Thymus (tissue), 11 donors: ENCODE measurements at regions not wholly inside any gene's neighbourhood (a gene's known extent, or its start where the extent isn't known, plus 50 kb on each side); places are given as distances from the start of the nearest gene placed in this dataset.

ENCODE experiments used
- DNase-seq, 9 donors: peaks; one replicate each; pipeline ENCODE4 v3.0.0-alpha.2; 2013; ENCODE audit warnings: low spot score in 9 of 9, low read depth in 6 of 9, missing footprints in 1 of 9
- H3K27ac ChIP-seq, 2 donors: one replicate each; pipeline ENCODE4 v1.5.1; 2013; ENCODE audit warnings: control low read depth in 1 of 2, low read depth in 1 of 2, low read length in 1 of 2, mild to moderate bottlenecking in 1 of 2, moderate library complexity in 1 of 2
- H3K27me3 ChIP-seq, 2 donors: one replicate each; pipeline ENCODE4 v1.5.1; 2013; ENCODE audit warnings: low read length in 1 of 2; ENCODE audit not compliant: control insufficient read depth in 2 of 2, insufficient read depth in 1 of 2
- H3K36me3 ChIP-seq, 2 donors: one replicate each; pipeline ENCODE4 v1.5.1; 2013; ENCODE audit warnings: low read length in 1 of 2, mild to moderate bottlenecking in 1 of 2, moderate library complexity in 1 of 2; ENCODE audit not compliant: control insufficient read depth in 2 of 2, insufficient read depth in 2 of 2
- H3K4me1 ChIP-seq, 2 donors: one replicate each; pipeline ENCODE4 v1.5.1; 2013; ENCODE audit warnings: low read length in 2 of 2; ENCODE audit not compliant: control insufficient read depth in 2 of 2, insufficient read depth in 2 of 2
- H3K4me3 ChIP-seq, 2 donors: one replicate each; pipeline ENCODE4 v1.5.1; 2013; ENCODE audit warnings: low read length in 2 of 2, control low read depth in 1 of 2, mild to moderate bottlenecking in 1 of 2
- H3K9me3 ChIP-seq, 2 donors: one replicate each; pipeline ENCODE4 v1.5.1; 2013; ENCODE audit warnings: low read length in 1 of 2, mild to moderate bottlenecking in 1 of 2; ENCODE audit not compliant: control insufficient read depth in 2 of 2, insufficient read depth in 1 of 2
- WGBS: extraction: QIAGEN DNeasy Blood & Tissue Kit; methylation state at CpG from one replicate; pipeline ENCODE4 v1.1.7; 2013; 5-methylcytosine and 5-hydroxymethylcytosine counted together
- donor health status: healthy.

DNA sequence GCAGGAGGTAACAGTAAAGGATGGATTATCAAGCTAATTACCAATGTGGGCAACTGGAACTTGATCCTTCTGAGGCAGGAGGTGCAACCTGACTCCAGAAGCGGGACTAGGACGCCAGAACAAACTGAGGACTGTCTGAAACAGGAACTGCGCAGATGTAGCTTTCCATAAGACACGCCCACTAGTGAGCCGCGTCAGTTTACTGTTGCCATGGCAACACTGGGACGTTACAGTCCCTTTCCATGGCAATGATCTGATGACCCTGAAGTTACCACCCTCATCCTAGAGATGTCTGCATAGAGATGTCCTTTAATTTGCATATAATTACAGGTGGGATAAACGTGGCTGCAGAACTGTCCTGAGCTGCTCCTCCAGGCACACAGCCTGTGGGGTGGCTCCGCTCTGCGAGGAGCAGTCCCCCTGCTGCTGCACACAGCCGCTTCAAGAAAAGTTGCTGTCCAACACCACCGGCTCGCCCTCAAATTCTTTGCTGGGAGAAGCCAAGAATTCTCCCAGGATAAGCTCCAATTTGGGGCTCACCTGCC, 816.6 kb downstream of the UQCRFS1 start:
- Histone ChIP-seq H3K4me1 (peaks cover 36 to 61% of the 10 kb centered on the region in 2 donors), H3K27ac (no peak overlapping the region), H3K36me3 (no peaks in the 10 kb centered on the region), H3K27me3 (no peaks in the 10 kb centered on the region), H3K9me3 (no peaks in the 10 kb centered on the region), H3K4me3 (no peak overlapping the region)
- 94% methylated on average over 13 of the region's 13 CpGs for WGBS
- DNase-seq = no peak

DNA sequence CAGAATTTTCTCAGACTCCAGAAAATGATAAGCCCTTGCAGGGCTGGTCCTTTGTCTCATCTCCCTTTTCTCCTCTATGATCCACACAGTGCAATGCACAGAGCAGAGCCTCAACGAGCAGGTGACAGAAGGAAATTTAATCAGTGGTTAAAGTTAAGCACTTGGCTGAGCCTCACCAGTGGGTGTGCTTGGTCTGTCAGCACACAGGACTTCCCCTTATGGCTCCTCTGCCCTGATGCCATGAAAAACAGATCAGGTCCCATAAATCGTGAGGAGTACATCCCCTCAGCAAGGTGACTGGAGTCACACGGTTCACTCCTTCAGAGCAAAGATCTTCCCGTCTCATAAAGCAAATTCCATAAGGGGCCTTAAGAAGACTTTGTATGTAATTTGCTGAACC, 818.2 kb downstream of the UQCRFS1 start:
- peak in 1 of 9 donors; percentile 39 for DNase-seq
- Histone ChIP-seq H3K9me3 (no peaks in the 10 kb centered on the region), H3K4me3 (no peak overlapping the region), H3K36me3 (no peaks in the 10 kb centered on the region), H3K27me3 (no peaks in the 10 kb centered on the region), H3K27ac (peak overlapping the region; percentile 38 to 98), H3K4me1 (peaks cover 35 to 57% of the 10 kb centered on the region in 2 donors)
- WGBS = 37% methylated on average over 4 of the region's 4 CpGs

DNA sequence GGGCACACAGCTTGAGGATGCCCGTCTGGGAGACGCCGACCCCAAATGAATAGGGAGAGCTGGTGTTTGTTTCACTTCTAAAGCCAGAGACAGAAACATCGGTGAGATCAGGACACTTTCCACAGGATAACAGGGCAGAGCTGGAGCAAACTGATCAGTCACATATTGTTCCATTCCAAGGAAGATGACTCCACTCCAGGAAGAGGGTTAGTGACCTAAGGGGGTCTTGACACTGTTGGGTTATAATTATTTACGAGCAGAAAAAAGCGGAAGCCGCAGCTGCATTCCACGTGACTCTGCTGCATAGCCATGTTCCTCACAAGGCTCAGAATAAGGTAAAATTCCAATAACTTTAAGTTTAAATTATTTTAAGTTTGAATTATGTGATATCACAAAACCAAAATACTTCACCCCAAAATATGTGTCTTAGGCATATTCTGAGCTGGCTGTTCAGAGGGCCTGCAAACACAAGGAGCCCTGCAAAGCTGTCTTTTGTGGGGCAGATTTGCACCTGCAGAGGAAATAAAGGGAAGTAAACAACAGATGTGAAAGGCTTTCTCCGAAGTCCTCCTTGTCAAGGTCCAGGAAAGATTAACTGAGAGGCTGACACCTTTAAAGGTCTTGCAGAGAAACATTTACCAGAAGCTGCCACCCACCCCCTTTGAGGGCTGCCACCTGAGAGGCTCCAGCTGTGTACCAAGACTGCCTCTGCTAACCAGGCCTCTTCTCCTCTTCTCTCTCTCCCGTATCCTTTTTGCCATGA, 819.2 kb downstream of the UQCRFS1 start:
- H3K4me3 ChIP-seq = peak overlapping the region; percentile 32 to 37
- H3K4me1 ChIP-seq = peaks cover 42 to 63% of the 10 kb centered on the region in 2 donors
- no peaks in the 10 kb centered on the region for H3K27me3 ChIP-seq
- no peaks in the 10 kb centered on the region for H3K36me3 ChIP-seq
- H3K9me3 ChIP-seq = no peaks in the 10 kb centered on the region
- peak in 6 of 9 donors; percentile 22 to 85 (median 54) for DNase-seq
- peak overlapping the region; percentile 74 to 98 for H3K27ac ChIP-seq
- 6% methylated on average over 10 of the region's 10 CpGs for WGBS

DNA sequence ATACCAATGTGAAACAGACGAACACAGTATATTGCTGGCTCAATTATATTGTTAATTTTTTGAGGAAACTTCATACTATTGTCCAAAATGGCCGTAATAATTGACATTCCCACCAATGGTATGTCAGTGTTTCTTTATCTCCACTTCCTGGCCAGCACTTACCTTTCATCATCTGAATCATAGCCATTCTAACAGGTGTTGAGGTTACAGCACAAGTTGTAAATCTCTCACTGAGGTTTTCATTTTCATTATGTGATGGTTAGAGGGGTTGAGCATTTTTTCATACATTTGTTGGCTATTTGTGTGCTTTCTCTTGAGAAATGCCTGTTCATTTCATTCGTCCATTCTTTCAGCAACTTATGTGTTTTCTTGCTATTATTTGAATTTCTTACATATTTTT, 824.0 kb downstream of the UQCRFS1 start:
- no peak overlapping the region for H3K4me3 ChIP-seq
- peaks cover 35 to 54% of the 10 kb centered on the region in 2 donors for H3K4me1 ChIP-seq
- no peaks in the 10 kb centered on the region for H3K9me3 ChIP-seq
- peak in 1 of 9 donors; percentile 34 for DNase-seq
- no peaks in the 10 kb centered on the region for H3K36me3 ChIP-seq
- H3K27me3 ChIP-seq = no peaks in the 10 kb centered on the region
- peak overlapping the region in 1 of 2 donors; percentile 90 for H3K27ac ChIP-seq
- WGBS = 72% methylated on average over 3 of the region's 3 CpGs

DNA sequence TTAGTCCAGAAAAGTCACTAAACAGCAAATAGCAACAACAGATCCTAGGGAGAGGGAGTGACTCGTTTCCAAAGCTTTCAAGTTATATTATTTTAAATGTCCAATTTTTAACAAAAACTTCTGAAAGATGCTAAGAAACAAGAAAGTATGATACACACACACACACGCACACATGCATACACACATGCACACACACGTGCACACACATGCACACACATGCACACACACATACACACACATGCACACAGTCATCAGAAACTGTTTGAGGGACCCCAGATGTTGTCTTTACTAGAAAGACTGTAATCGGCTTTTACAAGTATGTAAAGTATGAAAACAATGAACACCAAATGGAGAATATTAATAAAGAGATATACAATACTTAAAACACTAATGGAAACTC, 825.4 kb downstream of the UQCRFS1 start:
- Histone ChIP-seq H3K36me3 (no peaks in the 10 kb centered on the region), H3K27me3 (no peaks in the 10 kb centered on the region), H3K9me3 (no peaks in the 10 kb centered on the region), H3K4me3 (no peak overlapping the region), H3K4me1 (peaks cover 31 to 53% of the 10 kb centered on the region in 2 donors), H3K27ac (peak overlapping the region in 1 of 2 donors; percentile 37)
- 97% methylated on average over 4 of the region's 4 CpGs for WGBS
- no peak for DNase-seq

DNA sequence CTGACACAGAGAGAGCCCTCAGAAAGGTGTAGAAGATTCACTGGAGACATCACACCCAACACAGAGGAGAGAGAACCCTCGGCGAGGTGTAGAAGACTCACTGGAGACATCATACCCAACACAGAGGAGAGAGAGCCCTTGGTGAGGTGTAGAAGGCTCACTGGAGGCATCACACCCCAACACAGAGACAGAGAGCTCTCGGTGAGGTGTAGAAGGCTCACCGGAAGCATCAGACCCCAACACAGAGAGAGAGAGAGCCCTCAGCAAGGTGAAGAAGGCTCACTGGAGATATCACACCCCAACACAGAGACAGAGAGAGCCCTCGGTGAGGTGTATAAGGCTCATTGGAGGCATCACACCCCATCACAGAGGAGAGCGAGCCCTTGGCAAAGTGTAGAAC, 826.5 kb downstream of the UQCRFS1 start:
- Histone ChIP-seq H3K27me3 (no peaks in the 10 kb centered on the region), H3K9me3 (no peaks in the 10 kb centered on the region), H3K36me3 (no peaks in the 10 kb centered on the region), H3K27ac (peak overlapping the region; percentile 94 to 96), H3K4me3 (peak overlapping the region; percentile 49 to 54), H3K4me1 (peaks cover 24 to 51% of the 10 kb centered on the region in 2 donors)
- DNase-seq = no peak
- 66% methylated on average over 6 of the region's 6 CpGs for WGBS

DNA sequence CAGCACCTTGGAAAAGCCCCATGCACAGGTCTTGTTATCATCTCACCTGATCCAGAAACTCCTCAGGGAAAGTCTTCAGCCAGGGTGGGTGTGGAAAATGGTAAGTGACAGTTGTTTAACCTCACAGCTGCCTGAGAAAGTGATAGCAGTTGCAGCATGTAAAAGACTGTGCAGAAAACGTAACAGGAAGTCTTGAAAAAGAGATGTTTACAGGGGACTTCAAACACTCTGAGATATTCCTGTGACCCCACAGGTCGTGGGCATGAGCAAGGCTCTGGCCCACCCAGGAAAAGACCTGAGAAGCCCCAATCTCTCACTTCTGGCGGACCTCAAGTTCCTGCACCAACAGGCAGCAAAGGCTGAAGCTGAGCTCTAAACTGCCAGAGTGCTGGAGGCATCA, 826.9 kb downstream of the UQCRFS1 start:
- 19% methylated on average over 3 of the region's 3 CpGs for WGBS
- Histone ChIP-seq H3K4me3 (peak overlapping the region; percentile 49 to 54), H3K4me1 (peaks cover 24 to 55% of the 10 kb centered on the region in 2 donors), H3K27ac (peak overlapping the region; percentile 94 to 96), H3K27me3 (no peaks in the 10 kb centered on the region), H3K9me3 (no peaks in the 10 kb centered on the region), H3K36me3 (no peaks in the 10 kb centered on the region)
- peak in 4 of 9 donors; percentile 45 to 81 (median 50) for DNase-seq

DNA sequence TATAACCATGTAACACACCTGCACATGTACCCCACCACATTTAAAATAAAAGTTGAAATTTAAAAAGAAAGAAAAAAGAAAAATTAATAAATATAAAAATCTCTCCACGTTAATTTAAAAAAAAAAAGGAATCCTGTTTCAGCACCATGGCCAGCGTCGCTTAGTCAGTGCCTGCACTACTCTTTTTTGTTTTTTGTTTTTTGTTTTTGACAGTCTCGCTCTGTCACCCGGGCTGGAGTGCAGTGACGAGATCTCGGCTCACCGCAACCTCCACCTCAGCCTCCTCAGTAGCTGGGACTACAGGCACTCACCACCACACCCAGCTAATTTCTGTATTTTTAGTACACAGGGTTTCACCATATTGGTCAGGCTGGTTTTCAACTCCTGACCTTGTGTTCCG, 835.9 kb downstream of the UQCRFS1 start:
- peaks cover 0 to 6% of the 10 kb centered on the region in 2 donors for H3K36me3 ChIP-seq
- peaks cover 0 to 1% of the 10 kb centered on the region in 2 donors for H3K9me3 ChIP-seq
- no peaks in the 10 kb centered on the region for H3K27me3 ChIP-seq
- H3K4me1 ChIP-seq = peaks cover 3 to 15% of the 10 kb centered on the region in 2 donors
- DNase-seq = peak in 2 of 9 donors; percentile 45 to 46
- WGBS = 50% methylated on average over 9 of the region's 9 CpGs
- H3K4me3 ChIP-seq = no peak overlapping the region
- H3K27ac ChIP-seq = no peak overlapping the region

DNA sequence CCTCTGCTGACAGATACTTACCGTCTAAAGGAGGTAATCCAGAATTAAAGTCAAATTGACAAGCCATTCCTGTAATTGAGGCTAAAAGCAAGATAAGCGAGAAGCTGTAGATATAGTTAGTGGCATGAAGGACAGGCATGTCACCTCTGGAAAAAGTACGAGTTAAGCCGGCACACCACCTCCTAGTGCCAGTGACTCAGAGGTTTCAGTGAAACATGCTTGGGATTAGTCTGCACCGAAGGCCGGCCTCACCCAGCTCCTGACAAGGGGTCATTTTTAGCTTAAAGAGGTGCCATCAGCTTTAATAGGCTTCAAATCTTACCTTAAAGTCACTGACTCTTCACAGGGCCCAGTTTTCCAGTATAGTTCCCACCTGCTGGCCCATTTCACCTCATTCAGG, 838.0 kb downstream of the UQCRFS1 start:
- 95% methylated on average over 6 of the region's 6 CpGs for WGBS
- Histone ChIP-seq H3K27me3 (no peaks in the 10 kb centered on the region), H3K4me3 (no peak overlapping the region), H3K27ac (no peak overlapping the region), H3K9me3 (peaks cover 0 to 1% of the 10 kb centered on the region in 2 donors), H3K36me3 (peaks cover 0 to 2% of the 10 kb centered on the region in 2 donors), H3K4me1 (peaks cover 0 to 3% of the 10 kb centered on the region in 2 donors)
- no peak for DNase-seq
